Hepatocyte (in vitro differentiated cells): ENCODE measurements at regions not wholly inside any gene's neighbourhood (a gene's known extent, or its start where the extent isn't known, plus 50 kb on each side); places are given as distances from the start of the nearest gene placed in this dataset.

Experiments used
- DNase-seq: peaks from one replicate; pipeline ENCODE4 v3.0.0-alpha.2; 2016; ENCODE audit warnings: low spot score
- H2AFZ ChIP-seq: fragments of 200-600 bp; sonication (generic); 2 replicates; pipeline ENCODE4 v1.6.0; 2016; ENCODE audit warnings: antibody characterized with exemption, mild to moderate bottlenecking
- H3K27ac ChIP-seq: fragments of 200-600 bp; sonication (generic); 2 replicates; pipeline ENCODE4 v1.5.1; 2016; ENCODE audit warnings: mild to moderate bottlenecking
- H3K27me3 ChIP-seq: fragments of 200-600 bp; sonication (generic); 2 replicates; pipeline ENCODE4 v1.6.1; 2016
- H3K36me3 ChIP-seq: fragments of 200-600 bp; sonication (generic); replicated peaks from 2 replicates; pipeline ENCODE4 v1.5.1; 2016; ENCODE audit warnings: low read depth; ENCODE audit not compliant: insufficient read depth
- H3K4me1 ChIP-seq: fragments of 200-600 bp; sonication (generic); 2 replicates; pipeline ENCODE4 v1.5.1; 2016; ENCODE audit warnings: mild to moderate bottlenecking, moderate library complexity; ENCODE audit not compliant: insufficient read depth
- H3K4me2 ChIP-seq: fragments of 200-600 bp; sonication (generic); 2 replicates; pipeline ENCODE4 v1.6.0; 2016
- H3K4me3 ChIP-seq: fragments of 200-600 bp; sonication (generic); 2 replicates; pipeline ENCODE4 v1.5.1; 2016; ENCODE audit warnings: mild to moderate bottlenecking
- H3K79me2 ChIP-seq: fragments of 200-600 bp; sonication (generic); 2 replicates; pipeline ENCODE4 v1.6.0; 2017; ENCODE audit warnings: mild to moderate bottlenecking
- H3K9me2 ChIP-seq: fragments of 200-600 bp; sonication (generic); replicated peaks from 2 replicates; pipeline ENCODE4 v1.6.0; 2017; ENCODE audit warnings: mild to moderate bottlenecking; ENCODE audit not compliant: insufficient read depth
- H3K9me3 ChIP-seq: fragments of 200-600 bp; sonication (generic); 2 replicates; pipeline ENCODE4 v1.5.1; 2016; ENCODE audit warnings: low read depth, mild to moderate bottlenecking
- H4K20me1 ChIP-seq: fragments of 200-600 bp; sonication (generic); 2 replicates; pipeline ENCODE4 v1.6.0; 2016; ENCODE audit warnings: mild to moderate bottlenecking; ENCODE audit not compliant: insufficient read depth, poor library complexity, severe bottlenecking
- CTCF ChIP-seq: fragments of 200-600 bp; sonication (generic); IDR thresholded peaks from 2 replicates; pipeline ENCODE4 v1.5.1; 2016; ENCODE audit warnings: antibody characterized with exemption, mild to moderate bottlenecking; ENCODE audit not compliant: poor library complexity
- EZH2 ChIP-seq: fragments of 200-600 bp; sonication (generic); IDR thresholded peaks from 2 replicates; pipeline ENCODE4 v1.6.1; 2016; ENCODE audit warnings: antibody characterized with exemption, mild to moderate bottlenecking, borderline replicate concordance
- EZH2phosphoT487 ChIP-seq: fragments of 200-600 bp; sonication (generic); IDR thresholded peaks from one replicate; pipeline ENCODE4 v1.6.1; 2018; ENCODE audit warnings: antibody characterized with exemption, mild to moderate bottlenecking, low read depth, moderate library complexity; ENCODE audit not compliant: unreplicated experiment, severe bottlenecking
- WGBS: methylation state at CpG from one replicate; pipeline ENCODE4 v1.1.6; 2016; ENCODE audit warnings: low lambda C conversion rate; ENCODE audit errors: missing lambda C conversion rate; 5-methylcytosine and 5-hydroxymethylcytosine counted together

- Histone ChIP-seq H4K20me1 (no peaks in the 10 kb centered on the region), H3K9me2 (no peaks in the 10 kb centered on the region), H3K4me3 (no peak overlapping the region), H3K79me2 (no peaks in the 10 kb centered on the region), H3K4me1 (no peaks in the 10 kb centered on the region), H3K27me3 (no peaks in the 10 kb centered on the region), H3K4me2 (no peak overlapping the region), H3K27ac (no peak overlapping the region), H3K9me3 (no peaks in the 10 kb centered on the region), H2AFZ (no peak overlapping the region), H3K36me3 (no peaks in the 10 kb centered on the region)
- no peak for DNase-seq
- 69% methylated on average over 4 of the region's 4 CpGs for WGBS
- TF ChIP-seq CTCF = no peak
- TF ChIP-seq EZH2 = no peak
- TF ChIP-seq EZH2phosphoT487 = no peak
These were observed 192.4 kb downstream of the SQOR start for GRCh38 chr15:45827275-45827674.

- Histone ChIP-seq H3K4me1 (no peaks in the 10 kb centered on the region), H3K27ac (no peak overlapping the region), H3K4me3 (no peak overlapping the region), H3K36me3 (no peaks in the 10 kb centered on the region), H3K9me3 (no peaks in the 10 kb centered on the region), H3K79me2 (no peaks in the 10 kb centered on the region), H3K9me2 (no peaks in the 10 kb centered on the region), H4K20me1 (no peaks in the 10 kb centered on the region), H3K27me3 (no peaks in the 10 kb centered on the region), H2AFZ (no peak overlapping the region), H3K4me2 (no peak overlapping the region)
- no peak for DNase-seq
- TF ChIP-seq EZH2 = no peak
- no peak for TF ChIP-seq EZH2phosphoT487
- no peak for TF ChIP-seq CTCF
- WGBS = 93% methylated on average over 4 of the region's 4 CpGs
These were observed 192.9 kb downstream of the SQOR start for GRCh38 chr15:45827766-45828165.

GRCh38 chr15:45829336-45830153 is 194.7 kb downstream of the SQOR start:
- no peaks in the 10 kb centered on the region for H3K79me2 ChIP-seq
- WGBS = 84% methylated on average over 14 of the region's 15 CpGs
- no peak for TF ChIP-seq CTCF
- TF ChIP-seq EZH2 = no peak
- TF ChIP-seq EZH2phosphoT487 = no peak
- H3K27ac ChIP-seq = no peak overlapping the region
- H3K4me1 ChIP-seq = no peaks in the 10 kb centered on the region
- H3K4me3 ChIP-seq = no peak overlapping the region
- no peaks in the 10 kb centered on the region for H3K9me3 ChIP-seq
- no peaks in the 10 kb centered on the region for H4K20me1 ChIP-seq
- H3K9me2 ChIP-seq = no peaks in the 10 kb centered on the region
- H3K27me3 ChIP-seq = no peaks in the 10 kb centered on the region
- no peak for DNase-seq
- H3K4me2 ChIP-seq = no peak overlapping the region
- H2AFZ ChIP-seq = no peak overlapping the region
- H3K36me3 ChIP-seq = no peaks in the 10 kb centered on the region
